ENCODE measurements at regions not wholly inside any gene's neighbourhood (a gene's known extent, or its start where the extent isn't known, plus 50 kb on each side); places are given as distances from the start of the nearest gene placed in this dataset.

GRCh38 chr4:189185810-189186432 is 754.8 kb upstream of the FRG1 start:
- TF ChIP-seq CTCF (IDR thresholded peaks at IDR 0.05) (no peak), POLR2A (IDR thresholded peaks at IDR 0.05) (no peak), EP300 (IDR thresholded peaks at IDR 0.05) (no peak), POLR2AphosphoS5 (IDR thresholded peaks at IDR 0.05) (no peak)
- no peaks in the 10 kb centered on the region for H3K9me3 ChIP-seq
- DNase-seq (ENCODE audit: low spot score in 2 of 2) = no peak
- 46% methylated on average over 6 of the region's 7 CpGs for WGBS
- no peak overlapping the region for H3K27ac ChIP-seq
- H3K4me1 ChIP-seq = no peaks in the 10 kb centered on the region
- no peak overlapping the region for H3K4me3 ChIP-seq
- H3K27me3 ChIP-seq = no peaks in the 10 kb centered on the region
- no peaks in the 10 kb centered on the region for H3K36me3 ChIP-seq

GRCh38 chr4:189187531-189188052 is 753.1 kb upstream of the FRG1 start:
- H3K36me3 ChIP-seq = no peaks in the 10 kb centered on the region
- H3K4me1 ChIP-seq = no peaks in the 10 kb centered on the region
- no peaks in the 10 kb centered on the region for H3K27me3 ChIP-seq
- no peaks in the 10 kb centered on the region for H3K9me3 ChIP-seq
- 81% methylated on average over 2 of the region's 2 CpGs for WGBS
- H3K27ac ChIP-seq = no peak overlapping the region
- no peak for TF ChIP-seq POLR2A (IDR thresholded peaks at IDR 0.05)
- no peak overlapping the region for H3K4me3 ChIP-seq
- no peak for DNase-seq (ENCODE audit: low spot score in 2 of 2)

DNA sequence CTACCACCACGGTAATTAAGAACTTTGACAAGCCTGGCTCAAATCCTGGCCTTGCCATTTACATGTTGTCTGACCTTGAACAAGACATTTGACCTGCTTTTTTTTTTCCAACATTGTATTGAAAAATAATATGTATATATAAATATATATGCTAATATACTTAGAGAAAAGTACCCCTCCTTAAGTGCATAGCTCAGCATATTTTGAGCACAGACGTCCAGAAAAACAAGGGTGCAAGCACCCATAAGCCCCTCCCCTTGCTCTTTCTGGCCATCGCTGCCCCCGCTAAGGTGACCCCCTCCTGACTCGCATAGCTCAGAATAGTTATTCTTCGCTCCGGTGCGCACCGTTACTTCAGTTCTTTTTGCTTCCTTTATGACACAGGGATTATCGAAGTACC is 742.0 kb upstream of the FRG1 start:
- WGBS = 94% methylated on average over 10 of the region's 10 CpGs
- H3K9me3 ChIP-seq = no peaks in the 10 kb centered on the region
- TF ChIP-seq EP300 (IDR thresholded peaks at IDR 0.05) (no peak), CTCF (IDR thresholded peaks at IDR 0.05) (no peak), POLR2A (IDR thresholded peaks at IDR 0.05) (no peak)

DNA sequence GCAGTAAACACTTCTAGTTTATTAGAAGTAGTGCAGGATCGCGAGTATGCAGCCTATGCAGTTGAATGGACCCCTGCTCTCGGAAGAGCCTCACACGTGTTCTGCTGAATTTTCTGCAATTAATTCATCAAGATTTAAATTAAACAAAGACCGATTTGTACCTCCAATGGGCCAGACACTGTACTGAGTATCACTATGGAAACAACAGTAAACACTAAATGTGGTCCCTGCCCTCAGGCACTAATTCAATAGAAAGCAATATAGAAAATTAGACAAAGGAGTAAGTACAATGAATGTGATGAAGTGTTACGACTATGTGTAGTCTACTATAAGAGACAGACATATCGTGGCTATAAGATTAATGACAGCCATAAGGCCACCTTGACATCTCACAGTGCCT is 740.3 kb upstream of the FRG1 start:
- no peaks in the 10 kb centered on the region for H3K4me1 ChIP-seq
- H3K27me3 ChIP-seq = no peaks in the 10 kb centered on the region
- no peak for DNase-seq (ENCODE audit: low spot score in 2 of 2)
- H3K36me3 ChIP-seq = no peaks in the 10 kb centered on the region
- WGBS = 86% methylated on average over 7 of the region's 7 CpGs
- H3K4me3 ChIP-seq = no peak overlapping the region
- no peak for TF ChIP-seq CTCF (IDR thresholded peaks at IDR 0.05)
- TF ChIP-seq POLR2AphosphoS5 (IDR thresholded peaks at IDR 0.05) = no peak
- no peak for TF ChIP-seq POLR2A (IDR thresholded peaks at IDR 0.05)
- no peak for TF ChIP-seq EP300 (IDR thresholded peaks at IDR 0.05)
- no peak overlapping the region for H3K27ac ChIP-seq
- no peaks in the 10 kb centered on the region for H3K9me3 ChIP-seq

More for the DNA sequence above, 742.0 kb upstream of the FRG1 start:
- H3K27me3 ChIP-seq = no peaks in the 10 kb centered on the region
- no peaks in the 10 kb centered on the region for H3K36me3 ChIP-seq
- no peak for DNase-seq (ENCODE audit: low spot score in 2 of 2)
- no peak overlapping the region for H3K27ac ChIP-seq
- no peaks in the 10 kb centered on the region for H3K4me1 ChIP-seq
- H3K4me3 ChIP-seq = no peak overlapping the region

- Histone ChIP-seq H3K4me1 (no peaks in the 10 kb centered on the region), H3K36me3 (no peaks in the 10 kb centered on the region), H3K27ac (no peak overlapping the region), H3K27me3 (no peaks in the 10 kb centered on the region), H3K4me3 (peak overlapping the region; percentile 14), H3K9me3 (no peaks in the 10 kb centered on the region)
- DNase-seq (ENCODE audit: low spot score in 2 of 2) = peak; percentile 69 to 83
- peak; percentile 6 to 82 for TF ChIP-seq CTCF (IDR thresholded peaks at IDR 0.05)
- TF ChIP-seq POLR2AphosphoS5 (IDR thresholded peaks at IDR 0.05) = no peak
- WGBS = 5% methylated on average over 16 of the region's 16 CpGs
Observed at GRCh38 chr4:189202182-189202868, 738.3 kb upstream of the FRG1 start.
